Fibroblast of villous mesenchyme (primary cell): ENCODE measurements at regions not wholly inside any gene's neighbourhood (a gene's known extent, or its start where the extent isn't known, plus 50 kb on each side); places are given as distances from the start of the nearest gene placed in this dataset.
A peak's percentile ranks its signal among the peaks of the same experiment; 100 is the strongest.

Experiments used
- DNase-seq: peaks from one replicate; pipeline ENCODE4 v3.0.0-alpha.2; 2010; ENCODE audit warnings: low read depth
- H3K4me3 ChIP-seq: 2 replicates; pipeline ENCODE4 v1.5.1; 2011; ENCODE audit warnings: low read depth, mild to moderate bottlenecking, low read length
- CTCF ChIP-seq: IDR thresholded peaks from 2 replicates; pipeline ENCODE4 v1.5.1; 2012; ENCODE audit warnings: low read depth, mild to moderate bottlenecking, low read length; ENCODE audit not compliant: insufficient read depth

- no peak for DNase-seq
- no peak overlapping the region for H3K4me3 ChIP-seq
- TF ChIP-seq CTCF: no peak
These were observed 68.8 kb upstream of the BCOR start for GRCh38 chrX:40166582-40166981.

DNA sequence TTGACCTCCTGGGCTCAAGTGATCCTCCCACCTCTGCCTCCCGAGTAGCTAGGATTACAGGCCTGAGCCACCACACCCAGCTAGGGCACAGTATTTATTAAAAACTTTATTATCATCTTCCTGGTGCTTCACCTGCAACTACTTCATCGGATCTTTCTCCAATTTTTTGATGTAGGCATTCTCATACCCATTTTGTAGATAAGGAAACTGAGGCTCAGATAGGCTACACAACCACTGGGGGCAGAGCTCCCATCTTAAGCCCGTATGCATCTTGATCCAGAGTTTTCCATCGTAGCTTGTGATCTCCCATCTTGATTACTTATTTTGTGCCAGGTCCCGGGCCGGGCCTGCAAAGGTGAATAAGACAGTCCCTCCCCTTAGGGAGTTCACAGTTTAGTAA, 68.1 kb upstream of the BCOR start:
- DNase-seq: no peak

GRCh38 chrX:40165206-40165605, 67.4 kb upstream of the BCOR start:
- no peak for DNase-seq
- no peak for TF ChIP-seq CTCF

More for the DNA sequence above, 68.1 kb upstream of the BCOR start:
- TF ChIP-seq CTCF: no peak
- H3K4me3 ChIP-seq: no peak overlapping the region

GRCh38 chrX:40164751-40165150, 67.0 kb upstream of the BCOR start:
- TF ChIP-seq CTCF: no peak
- DNase-seq: no peak
- H3K4me3 ChIP-seq: no peak overlapping the region

More at GRCh38 chrX:40165206-40165605, 67.4 kb upstream of the BCOR start:
- no peak overlapping the region for H3K4me3 ChIP-seq

DNA sequence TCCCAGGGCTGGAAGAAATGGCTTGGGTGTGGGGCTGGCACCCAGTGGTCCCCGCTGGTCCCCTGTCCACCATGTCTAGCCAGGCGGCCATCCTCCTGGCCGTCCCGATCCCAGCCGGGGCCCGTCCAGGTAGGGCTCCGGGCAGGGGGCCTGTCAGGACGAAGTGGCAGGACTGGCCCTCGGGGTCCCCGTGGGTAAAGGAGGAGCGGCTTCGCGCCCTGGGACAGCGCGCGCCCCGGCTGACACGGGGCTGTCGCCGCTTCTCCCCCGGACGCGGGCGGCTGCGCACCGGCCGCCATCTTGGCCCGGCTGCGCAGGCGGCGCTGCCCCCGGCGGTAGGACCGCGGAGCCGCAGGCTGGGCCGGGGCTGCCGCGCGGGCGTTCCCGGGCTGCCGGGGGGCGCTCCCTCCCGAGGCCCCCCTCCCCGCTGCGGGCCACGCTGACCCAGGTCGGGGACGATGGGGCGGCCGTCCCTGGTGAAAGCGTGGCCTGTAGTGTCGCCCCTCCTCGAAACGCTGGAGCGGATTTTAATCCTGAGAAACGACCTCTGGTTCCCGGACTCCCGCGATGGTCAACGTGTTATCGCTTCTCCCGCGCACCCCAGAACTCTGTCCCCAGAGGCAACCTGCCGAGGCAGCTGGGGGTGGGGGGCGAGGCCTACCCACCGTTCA, 60.4 kb upstream of the BCOR start:
- TF ChIP-seq CTCF: peak; percentile 21
- no peak for DNase-seq
- peak overlapping the region; percentile 54 for H3K4me3 ChIP-seq

DNA sequence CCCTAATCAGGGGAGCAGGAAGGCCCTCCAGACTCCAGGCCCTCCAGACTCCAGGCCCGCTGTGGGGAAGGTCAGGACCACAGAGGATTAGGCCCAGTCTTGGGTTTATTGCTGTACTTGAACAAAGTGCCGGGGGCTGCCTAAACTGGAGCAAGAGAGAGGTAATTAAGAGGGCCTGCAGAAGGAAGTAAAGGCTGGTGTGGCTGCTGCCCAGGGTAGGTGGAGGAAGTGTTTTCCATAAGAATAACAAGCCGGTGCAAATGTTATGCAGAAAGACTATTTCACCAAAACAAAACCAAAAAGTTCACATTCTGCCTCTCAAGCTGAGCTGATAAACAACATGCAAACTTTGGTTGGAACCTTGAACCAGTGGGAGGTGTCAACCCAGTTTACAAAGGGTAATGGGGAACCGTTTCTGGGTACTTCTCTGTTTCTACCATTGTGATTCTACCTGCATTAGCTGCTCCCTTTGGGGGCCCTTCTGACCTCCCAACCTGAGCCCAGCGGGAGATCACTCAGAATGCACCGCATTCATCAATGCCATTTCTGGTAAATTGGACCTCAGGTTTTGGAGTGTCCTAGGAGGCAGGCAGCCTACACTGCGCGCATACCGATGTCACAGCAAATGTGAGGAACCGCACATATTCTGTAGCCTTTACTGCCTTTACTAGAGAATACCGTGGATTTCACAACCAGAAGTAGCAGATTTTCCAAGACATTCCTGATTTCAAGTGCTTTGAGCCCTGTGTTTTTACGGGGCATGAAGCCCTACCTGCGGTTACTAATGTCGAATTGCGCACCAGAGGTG, 59.7 kb upstream of the BCOR start:
- TF ChIP-seq CTCF: no peak
- peak overlapping the region; percentile 54 for H3K4me3 ChIP-seq
- DNase-seq: no peak
